Activated CD8-positive, alpha-beta memory T cell treated with anti-CD3 and anti-CD28 coated beads, Interleukin-2, amount 50 U/mL, for 1 hour (primary cell): ENCODE measurements at regions not wholly inside any gene's neighbourhood (a gene's known extent, or its start where the extent isn't known, plus 50 kb on each side); places are given as distances from the start of the nearest gene placed in this dataset.

ENCODE experiments used
- DNase-seq: peaks from one replicate; pipeline ENCODE4 v3.0.0-alpha.2; 2020; ENCODE audit errors: extremely low read depth

DNA sequence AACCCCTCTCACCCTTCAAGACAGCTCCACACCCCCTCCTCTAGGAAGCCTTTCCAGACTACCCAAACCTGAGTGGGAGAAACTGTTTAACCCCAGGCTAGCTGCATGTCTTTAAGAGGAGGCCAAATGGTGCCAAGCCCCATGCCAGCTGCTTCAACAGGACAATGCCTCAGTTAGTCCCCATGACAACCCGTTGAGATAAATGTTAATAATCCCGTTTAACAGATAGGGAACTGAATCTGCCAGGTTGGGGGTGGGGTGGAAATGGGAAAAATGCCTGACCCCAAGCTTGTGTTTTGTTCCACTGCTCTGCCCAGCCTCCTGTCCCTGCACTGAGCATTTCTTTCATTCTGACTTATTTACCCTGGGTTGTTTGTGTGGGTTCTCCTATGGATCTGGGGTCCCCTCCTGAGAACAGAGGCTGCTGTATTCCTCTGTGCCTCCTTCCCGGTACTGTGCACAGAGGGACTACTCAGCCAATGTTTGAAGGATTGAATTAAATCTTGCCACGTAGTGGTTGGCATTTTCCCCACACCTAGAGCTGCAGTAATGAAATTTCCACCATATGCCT, 452.6 kb upstream of the ZMIZ1 start:
- no peak for DNase-seq

DNA sequence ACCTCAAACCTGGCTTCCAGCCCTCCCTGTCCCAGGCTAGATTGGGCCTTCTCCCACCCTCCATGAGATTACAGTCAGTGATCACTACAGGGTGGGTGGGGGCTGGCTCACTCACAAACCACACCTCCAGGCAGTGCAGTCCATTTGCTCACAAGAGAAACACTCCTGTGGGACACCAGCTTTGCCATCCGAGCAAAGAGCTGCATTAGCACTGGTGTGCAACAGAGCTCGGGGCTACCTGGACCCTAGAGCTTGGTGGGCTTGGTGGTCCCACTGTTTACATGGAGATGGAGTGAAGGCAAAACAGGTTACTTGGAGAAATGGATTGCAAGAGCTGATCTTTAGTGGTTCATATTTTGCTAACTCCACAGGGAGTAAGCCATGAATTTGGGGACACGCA, 451.7 kb upstream of the ZMIZ1 start:
- no peak for DNase-seq

DNA sequence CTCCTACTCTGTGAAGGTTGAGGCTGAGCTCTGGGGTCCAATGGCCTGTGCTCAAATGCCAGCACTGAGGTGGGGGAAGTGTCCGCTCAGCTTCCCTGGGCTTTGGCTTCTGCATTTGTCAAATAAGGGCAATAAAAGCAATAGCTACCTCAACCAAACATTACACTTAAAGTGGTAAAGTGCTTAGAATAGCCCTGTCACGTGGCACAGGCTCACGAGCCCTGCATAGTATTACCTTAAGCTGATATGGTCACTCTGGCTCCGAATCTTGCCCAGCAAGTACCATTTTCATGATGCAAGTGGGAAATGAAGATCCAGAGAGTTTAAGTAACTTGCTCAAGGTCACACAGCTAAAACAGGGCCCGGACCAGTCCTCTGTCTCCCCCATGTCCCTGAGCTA, 451.1 kb upstream of the ZMIZ1 start:
- DNase-seq = no peak

DNA sequence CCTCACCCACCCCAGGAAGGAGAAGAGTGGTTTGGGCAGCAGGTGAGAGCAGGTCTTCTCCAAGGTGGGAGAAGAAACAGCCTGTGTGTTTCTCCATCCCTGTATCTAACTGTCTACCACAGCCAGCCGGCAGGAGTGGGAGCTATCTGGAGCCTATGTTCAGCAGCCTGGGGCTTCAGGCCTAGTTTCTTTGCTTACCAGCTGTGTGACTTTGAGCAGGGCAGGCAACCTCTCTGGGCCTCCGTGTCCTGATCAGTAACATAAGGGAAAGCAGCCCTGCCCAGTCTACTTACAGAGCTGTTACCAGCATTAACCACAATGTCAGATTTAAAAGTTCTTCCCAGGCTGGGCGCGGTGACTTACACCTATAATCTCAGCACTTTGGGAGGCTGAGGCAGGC, 450.7 kb upstream of the ZMIZ1 start:
- DNase-seq = no peak

DNA sequence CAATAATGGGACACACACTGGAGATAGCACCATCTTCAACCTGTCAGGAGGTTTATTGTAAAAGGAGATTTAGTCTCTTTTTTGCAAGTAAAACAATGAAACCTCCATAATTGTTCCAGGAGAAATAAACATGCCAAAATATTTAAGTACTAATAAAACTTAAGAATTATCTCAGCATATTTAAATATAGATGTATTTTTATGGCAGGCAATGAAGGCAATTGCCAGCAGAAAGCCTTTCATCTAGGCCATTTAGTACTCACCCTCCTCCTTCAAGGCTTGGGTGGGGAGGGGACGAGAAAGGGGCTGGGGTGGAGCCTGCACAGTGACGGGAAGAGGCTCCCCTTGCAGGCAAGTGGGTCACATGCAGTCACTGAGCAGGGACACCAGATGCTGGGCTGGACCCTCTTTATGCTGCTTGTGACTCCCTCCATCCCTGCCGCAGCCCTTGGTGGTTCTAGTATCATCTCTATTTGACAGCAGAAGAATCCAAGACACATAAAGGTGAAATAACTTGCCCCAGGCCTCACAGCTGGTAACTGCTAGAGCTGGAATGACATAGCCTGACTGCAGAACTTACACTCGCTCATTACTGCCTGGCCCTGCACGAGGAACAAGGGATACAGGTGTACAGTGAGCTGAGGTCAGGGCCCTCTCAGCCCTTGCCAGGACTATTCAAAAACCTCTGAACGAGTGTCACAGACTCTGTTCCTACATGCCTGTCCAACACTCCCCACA, 449.5 kb upstream of the ZMIZ1 start:
- DNase-seq = no peak

DNA sequence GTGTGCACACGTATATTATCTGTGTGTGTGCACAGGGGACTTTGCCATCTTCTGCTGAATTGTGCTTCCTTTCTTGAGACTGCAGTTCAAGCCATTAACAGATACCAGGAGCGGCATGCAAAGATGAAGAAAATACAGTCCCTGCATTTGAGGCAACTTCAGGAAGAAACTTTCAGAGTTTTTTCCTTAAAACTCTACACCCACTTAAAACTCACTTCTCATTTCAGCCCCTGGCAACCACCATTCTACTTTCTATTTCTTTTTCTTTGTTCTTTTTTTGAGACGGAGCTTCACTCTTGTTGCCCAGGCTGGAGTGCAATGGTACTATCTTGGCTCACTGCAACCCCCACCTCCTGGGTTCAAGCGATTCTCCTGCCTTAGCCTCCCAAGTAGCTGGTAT, 448.9 kb upstream of the ZMIZ1 start:
- DNase-seq = no peak

DNA sequence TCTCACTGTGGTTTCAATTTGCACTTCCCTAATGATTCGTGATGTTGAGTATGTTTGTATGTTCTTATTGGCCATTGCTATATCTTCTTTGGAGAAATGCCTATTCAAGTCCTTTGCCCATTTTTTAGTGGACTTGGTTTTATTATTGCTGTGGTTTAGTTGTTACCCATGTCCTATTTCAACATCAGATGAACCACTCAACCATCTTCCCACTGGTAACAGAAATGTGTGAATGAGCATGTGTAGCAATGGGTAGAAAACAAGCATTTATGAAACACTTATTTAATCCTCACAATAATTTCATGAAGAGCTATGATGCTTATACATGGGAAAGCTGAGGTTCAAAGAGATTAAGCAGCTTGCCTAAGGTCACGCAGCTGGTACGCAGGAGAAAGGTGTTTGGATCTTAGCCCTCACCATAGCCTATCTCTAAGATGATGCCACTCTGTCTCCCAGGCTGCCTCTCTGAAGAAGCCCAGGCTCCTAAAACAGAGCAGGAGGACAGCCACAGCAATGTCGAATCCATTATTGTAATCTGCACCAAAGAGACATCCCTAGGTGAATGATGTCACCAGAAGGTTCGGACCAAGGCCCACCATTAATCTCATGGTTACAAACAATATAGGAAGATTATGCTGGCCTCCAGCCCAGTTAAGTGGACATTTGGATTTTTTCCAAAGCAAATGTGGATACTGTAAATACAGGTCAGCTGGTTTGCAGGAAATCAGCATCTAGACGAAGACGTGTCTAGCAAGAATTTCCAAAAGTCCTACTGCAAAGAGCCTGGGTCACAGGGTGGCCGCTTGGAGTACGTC, 447.6 kb upstream of the ZMIZ1 start:
- DNase-seq = no peak

DNA sequence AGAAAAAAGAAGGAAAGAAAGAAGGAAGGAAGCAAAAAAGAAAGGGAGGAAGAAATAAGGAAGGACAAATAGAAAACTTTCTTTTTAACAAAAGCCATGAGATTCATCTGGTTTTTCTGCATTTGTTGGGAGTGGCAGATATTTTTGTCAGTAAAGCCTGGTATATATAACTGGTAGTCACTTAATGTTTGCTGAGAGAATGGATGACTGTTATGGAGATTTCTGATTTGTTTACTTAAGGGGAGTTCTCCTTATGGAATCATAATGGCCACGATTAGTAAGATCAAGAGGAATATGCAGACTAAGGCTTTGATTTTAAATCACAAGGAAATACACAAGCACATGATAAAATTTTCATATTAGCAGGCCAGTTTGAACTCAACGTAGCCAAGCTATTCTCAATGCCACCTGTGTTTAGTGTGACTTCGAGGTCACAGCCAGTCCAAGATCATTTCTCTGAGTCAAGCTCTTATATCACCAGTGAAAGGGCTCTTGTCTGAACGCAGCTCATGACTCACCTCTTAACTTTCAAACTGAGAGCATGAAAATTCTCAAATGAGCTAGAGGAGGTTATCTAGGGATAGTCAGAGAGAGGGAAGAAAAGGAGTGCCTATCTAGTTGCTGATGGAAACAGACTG, 445.1 kb upstream of the ZMIZ1 start:
- DNase-seq = no peak

DNA sequence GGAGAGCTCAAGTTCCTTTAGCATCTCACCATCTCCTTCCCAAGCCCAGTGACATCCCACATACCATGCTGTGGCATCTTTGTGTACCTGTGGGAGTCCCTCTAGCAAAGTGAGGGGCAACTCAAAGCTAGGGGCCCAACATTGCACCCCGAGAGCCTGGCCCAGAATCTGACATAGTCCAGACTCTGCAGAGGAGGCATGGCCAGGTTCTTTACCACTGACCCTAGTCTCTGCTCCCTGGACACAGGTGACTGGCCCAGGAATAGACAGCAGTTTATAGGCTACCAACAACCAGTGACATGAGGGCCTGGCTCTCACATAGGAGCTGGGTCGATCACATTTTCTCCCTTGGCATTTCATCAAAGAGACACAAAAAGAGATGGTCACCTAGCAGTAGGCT, 444.0 kb upstream of the ZMIZ1 start:
- DNase-seq = no peak

DNA sequence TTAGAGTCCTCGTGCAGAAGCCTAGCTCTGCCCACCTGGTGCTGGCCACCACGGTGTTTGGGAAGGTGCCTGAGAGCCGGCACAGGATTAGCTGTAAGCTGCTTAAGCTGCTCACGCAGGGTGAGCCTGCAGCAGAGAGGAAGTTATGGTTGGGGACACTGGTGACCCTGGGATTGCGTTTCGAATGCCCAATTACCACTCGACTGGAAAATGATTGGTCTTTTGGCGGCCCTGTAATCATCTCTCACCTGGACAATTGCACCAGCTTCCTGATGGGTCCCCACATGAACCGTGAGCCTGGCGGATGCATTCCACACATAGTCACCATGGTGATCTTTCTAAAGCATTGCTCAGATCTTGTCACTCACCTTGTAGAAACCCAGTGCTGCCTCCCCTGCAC, 442.3 kb upstream of the ZMIZ1 start:
- DNase-seq = no peak

DNA sequence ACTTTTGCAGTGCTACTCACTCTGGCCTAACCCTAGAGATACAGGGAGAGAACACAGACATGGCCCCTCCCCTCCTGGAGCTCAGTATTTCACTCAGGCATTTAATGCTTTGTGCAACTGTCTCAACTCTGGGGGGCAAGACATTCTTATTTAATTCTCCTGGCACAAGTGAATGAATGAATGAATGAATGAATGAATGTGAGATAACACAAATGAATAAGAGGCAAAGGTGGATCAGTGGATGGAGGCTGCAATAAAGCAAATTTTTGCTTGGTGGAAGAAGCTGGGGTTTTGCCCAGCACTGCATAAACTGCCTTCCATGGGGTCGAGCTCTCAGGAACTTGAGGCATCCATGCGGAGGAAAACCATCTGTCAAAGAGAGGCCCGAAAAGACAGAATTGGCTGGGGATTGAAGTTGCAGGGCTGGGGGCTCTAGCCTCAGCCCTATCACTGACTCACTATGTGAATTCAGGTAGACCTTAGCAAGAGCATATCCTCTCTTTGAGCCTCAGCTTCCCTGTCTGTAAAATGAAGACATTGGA, 441.4 kb upstream of the ZMIZ1 start:
- no peak for DNase-seq

DNA sequence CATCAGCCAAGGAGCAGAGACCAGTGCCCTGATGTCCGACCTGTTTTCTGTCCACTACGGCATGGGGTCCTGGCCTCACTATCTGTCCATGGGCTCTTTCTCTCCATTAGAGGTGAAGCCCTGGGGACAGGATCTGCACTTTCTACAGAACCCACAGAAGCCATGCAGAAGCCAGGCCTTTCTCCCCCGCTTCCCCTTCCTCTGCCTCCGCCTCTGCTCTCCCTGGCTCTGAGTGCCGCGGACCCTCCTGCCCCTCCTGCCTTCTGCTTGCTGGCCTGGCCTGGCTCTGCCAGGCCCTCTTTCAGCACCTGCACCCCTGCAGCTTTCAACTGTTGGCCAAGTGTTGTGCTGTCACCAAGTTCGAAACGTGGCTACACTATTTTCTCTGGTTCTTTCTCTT, 439.8 kb upstream of the ZMIZ1 start:
- no peak for DNase-seq

DNA sequence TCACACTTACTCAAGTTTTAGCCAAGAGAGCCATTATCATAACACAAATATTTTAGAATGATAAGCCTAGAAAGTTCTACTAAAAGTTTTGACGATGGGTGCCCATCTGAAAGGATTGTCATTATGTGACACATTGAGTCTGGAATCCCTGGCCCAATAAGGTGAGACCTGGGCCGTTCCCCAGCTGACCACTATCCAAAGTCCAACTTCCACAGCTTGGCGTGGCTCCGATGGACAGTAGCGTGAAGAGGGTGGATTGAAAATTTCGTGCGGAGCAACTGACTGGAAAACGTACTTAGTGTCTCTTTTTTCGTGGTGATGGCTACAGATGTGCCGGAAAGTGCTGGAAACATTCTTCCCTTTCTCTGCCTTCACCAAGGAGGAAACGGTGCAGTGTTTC, 439.0 kb upstream of the ZMIZ1 start:
- no peak for DNase-seq

DNA sequence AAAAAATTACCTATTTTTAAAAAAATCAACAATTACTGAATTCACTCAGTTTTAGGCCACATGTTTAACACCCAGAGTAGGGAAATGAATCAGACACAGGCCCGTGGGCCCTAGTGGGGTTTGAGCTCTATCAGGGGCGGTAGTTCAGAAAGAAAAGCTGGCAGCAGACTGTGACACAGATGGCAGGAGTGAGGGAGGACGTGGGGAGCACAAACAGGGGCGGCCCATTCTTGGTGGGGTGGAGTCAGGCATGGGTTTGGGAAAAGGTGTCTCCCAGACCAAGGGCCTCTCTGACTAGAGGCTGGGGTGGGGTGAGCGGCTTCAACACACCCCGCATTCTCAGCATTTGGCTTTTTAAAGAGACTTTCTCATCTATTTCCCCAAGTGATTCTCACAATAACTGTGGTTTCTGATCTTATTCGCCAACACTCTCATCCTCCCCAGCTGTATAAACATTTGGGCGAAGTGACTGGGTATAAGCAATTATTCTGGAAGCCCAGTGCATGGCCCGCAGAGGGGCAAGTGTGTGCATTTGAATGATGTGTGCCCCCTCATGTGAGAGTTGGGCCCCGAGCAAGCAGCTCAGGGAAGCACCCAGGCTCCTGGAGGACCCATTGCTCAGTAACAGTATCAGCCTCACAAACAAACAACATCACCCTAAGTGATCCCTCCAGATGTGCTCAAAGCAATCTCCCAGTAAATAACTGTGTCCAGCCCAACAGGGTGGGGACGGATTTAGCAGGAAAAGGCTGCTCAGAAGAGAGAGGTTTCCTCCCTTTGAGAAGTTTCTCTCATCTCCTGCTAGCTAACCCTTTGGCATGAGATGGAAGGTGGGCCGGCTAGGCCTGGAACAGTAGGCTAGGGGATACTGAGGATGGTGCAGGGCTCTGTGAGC, 437.6 kb upstream of the ZMIZ1 start:
- no peak for DNase-seq

DNA sequence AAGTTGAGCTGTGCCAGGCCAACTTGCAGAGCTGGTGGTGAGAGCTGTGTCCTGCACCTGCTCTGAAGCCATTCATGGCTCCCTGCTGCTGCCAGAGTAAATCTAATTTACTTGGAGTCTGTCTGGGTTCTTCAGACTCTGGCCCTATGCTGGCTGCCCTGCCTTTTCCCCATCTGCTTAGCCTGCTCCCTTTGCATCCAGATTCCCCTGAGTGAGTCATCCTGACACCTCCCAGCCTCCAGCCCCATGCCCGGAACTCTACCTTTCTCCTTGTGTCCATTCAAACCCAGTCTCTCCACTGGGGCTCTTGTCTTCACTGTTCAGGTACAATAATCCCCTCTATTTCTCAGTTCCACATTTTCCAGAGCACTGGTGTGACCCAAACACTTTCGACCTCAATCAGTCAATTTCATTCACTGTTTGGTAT, 434.4 kb upstream of the ZMIZ1 start:
- DNase-seq = no peak

DNA sequence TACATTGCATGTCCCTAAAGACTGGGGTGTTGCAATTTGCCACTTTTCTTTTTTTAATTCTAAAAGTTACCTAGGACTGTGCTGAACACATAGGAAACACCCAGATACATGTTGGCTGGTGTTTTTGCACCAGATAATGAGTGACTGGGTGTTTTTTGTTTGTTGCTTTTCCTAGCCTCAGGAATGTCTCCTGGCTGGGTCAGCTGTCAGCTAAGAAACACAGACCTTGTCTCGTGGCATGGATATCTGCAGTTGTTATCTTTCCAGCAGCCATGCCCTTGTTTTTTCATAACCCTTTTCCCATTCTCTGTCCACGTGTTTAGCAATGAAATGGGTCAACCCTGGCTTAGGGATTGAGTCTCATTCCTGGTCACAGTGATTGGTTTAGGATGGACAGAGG, 433.9 kb upstream of the ZMIZ1 start:
- no peak for DNase-seq

DNA sequence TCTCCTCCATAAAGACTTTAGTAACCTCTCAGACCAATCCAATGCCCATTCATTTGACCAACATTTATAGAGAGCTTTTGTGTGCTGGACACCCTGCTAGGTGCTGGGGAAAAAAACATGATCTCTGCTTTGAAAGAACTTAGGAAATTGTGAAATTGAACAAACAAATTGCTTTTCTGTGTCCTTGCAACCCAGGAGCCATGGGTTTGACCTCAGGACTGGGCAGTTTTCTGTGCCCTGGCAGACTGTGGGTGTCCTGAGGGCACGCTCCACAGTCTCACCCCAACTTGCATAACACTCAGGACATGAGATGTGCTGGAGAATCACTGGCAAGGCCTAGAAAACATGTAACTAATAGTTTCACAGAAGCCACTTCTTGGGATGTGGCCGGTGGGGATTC, 429.1 kb upstream of the ZMIZ1 start:
- DNase-seq = no peak

DNA sequence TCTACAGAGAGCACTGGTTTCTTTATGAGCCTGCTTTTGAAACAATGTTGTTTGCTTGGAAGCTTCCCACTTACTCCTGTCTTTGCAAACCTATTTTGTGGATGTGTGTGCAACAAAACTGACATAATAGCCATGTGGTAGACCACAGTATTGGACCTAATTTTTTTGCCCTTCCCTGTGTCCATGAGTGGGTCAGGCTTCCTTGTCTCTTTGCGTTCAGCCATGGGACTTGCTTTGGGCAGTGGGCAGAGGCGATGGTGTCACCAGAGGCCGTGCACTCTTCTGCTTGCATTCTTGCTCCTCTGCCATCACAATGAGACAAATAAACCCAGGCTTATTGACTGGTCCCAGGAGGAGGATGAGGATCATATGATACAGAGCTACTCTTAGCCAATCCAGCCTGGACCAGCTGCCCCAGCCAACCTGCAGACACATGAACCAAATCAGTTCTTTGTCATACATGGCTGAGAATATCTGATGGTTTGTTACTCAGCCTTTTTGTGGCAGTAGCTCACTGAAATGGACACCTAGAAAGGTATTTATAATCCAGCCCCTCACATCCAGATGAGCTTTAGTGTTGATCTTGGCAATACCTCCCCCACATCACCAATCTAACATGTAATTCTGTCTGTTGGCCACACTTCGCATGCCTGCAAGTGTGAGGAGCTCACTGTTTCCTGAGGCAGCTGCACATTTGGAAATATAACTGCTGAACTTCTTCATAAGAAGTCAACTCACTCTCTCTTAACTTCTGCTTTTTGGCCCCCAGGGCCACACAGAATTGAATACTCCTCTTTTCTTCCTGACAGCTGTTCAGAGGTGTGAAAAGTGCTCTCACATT, 427.8 kb upstream of the ZMIZ1 start:
- no peak for DNase-seq

DNA sequence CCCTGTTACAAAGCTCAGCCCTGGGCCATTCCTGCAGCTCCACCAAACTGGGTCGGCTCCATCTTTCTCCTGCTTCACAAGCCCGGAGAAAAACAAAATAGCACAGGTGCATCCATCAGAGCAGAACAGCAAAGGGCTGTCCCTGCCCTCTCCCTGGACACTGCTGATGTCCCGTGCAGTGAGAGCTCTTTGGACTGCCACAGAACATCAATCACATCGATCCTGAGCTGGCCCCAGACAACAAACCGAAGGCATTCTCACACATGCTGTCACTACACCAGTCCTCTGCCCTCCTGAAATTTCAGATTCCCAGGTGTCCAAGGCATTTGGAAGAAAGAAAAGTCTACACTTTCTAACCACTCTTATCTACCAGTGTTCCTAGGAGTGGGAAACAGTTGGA, 427.1 kb upstream of the ZMIZ1 start:
- no peak for DNase-seq

DNA sequence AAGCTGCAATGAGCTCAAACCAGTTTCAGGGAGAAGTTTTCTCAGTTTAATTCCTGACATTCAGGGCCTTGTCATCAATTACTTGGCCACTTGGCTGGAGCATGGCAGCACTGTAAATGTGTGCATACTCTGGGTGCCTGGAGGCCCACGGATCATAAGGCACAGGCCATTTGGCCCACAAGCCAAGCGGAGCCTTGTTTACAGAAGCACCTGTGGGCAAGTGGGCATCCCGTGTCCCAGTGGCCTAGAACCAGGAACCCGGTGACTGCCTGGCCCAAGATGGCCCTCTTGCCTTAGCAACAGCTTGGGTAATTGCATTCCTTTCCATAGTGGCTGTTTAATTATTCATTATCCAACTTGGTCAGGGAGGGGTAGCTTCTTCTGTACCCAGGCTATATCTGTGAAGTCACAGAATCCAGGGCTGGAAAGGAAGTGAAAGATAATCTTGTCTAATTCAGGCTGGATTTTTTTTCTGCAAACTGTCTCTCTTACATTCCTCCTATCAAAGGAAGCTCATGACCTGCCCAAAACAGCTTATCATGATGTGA, 426.4 kb upstream of the ZMIZ1 start:
- DNase-seq = no peak
